GM12872 (cell line): ENCODE measurements at regions not wholly inside any gene's neighbourhood (a gene's known extent, or its start where the extent isn't known, plus 50 kb on each side); places are given as distances from the start of the nearest gene placed in this dataset.

Experiments used
- TF ChIP-seq, protein P1 (sequence below): IDR thresholded peaks from 3 replicates; pipeline ENCODE4 v1.5.1; 2011; ENCODE audit warnings: low read depth, mild to moderate bottlenecking, low read length, moderate library complexity; ENCODE audit not compliant: insufficient read depth

DNA sequence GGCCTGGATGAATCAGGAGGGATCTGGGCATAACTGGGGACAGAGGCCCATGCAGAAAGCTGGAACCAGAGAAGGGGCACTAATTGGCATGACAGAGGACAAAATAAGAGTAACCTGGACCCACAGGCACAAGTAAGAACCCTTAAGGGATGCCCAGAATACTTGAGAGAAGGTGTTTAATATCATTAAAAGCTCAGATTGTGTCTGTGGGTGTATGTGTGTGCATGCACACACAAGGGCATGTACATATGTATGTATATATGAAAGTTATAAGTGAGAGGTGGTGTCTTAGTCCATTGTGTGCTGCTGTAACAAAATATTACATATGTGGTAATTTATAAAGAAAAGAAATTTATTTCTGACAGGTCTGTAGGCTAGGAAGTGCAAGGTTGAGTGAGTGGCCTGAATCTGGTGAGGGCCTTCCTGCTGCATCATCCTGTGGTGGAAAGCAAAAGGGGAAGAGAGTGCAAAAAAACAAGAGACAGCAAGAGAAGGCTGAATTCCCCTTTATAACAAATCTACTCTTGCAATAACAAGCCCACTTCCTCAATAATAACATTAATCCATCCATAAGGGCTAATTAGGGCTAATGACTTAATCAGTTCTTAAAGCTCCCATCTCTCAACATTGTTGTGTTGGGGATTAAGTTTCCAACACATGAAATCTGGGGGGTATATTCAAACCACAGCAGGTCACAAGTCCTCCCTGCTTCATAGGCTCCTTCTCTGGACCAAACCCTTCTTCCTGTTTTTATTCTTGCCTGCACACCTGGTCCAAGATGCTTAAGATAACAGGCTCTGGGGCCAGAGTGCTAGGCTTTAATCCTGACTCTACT lies 68.3 kb upstream of the POU2AF2 start:
- TF ChIP-seq, protein P1, sequence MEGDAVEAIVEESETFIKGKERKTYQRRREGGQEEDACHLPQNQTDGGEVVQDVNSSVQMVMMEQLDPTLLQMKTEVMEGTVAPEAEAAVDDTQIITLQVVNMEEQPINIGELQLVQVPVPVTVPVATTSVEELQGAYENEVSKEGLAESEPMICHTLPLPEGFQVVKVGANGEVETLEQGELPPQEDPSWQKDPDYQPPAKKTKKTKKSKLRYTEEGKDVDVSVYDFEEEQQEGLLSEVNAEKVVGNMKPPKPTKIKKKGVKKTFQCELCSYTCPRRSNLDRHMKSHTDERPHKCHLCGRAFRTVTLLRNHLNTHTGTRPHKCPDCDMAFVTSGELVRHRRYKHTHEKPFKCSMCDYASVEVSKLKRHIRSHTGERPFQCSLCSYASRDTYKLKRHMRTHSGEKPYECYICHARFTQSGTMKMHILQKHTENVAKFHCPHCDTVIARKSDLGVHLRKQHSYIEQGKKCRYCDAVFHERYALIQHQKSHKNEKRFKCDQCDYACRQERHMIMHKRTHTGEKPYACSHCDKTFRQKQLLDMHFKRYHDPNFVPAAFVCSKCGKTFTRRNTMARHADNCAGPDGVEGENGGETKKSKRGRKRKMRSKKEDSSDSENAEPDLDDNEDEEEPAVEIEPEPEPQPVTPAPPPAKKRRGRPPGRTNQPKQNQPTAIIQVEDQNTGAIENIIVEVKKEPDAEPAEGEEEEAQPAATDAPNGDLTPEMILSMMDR: no peak

DNA sequence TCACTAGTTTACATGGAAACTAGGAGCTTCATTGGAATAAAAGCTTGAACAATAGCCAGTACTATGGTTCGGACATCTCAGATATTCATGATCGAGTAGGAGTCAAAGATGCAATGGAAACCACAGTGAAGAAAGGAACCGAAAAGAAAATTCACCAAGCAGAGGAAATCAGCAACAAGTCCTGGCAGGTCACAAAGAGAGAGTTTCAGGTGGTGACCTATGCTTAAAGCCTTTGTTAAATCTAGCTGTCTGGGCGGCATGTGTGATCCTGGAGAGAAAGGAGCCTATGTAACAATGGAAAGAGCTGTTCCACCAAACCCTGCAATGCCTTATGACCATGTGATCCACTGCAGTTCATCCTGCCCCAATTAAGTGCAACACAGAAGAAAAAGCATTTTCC lies 68.9 kb upstream of the POU2AF2 start:
- TF ChIP-seq, protein P1: no peak

DNA sequence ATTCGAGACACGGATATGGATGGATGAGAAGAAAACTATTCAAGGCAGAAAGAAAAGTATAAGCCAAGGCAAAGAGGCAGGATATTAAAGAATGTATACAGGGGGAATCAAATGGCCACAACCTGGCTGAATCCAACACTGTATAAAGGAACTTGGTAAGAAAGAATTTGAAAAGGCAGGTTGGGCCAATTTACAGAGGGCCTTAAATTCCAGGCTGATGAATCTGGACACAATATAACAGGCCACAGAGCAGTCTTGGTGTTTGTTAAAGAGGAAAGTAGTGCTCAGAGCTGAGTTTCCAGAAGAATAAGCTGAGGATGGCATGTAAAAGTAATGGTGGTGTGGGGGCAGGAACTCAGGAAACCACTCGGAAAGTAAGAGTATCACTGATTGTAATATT lies 72.3 kb upstream of the POU2AF2 start:
- TF ChIP-seq, protein P1: no peak

DNA sequence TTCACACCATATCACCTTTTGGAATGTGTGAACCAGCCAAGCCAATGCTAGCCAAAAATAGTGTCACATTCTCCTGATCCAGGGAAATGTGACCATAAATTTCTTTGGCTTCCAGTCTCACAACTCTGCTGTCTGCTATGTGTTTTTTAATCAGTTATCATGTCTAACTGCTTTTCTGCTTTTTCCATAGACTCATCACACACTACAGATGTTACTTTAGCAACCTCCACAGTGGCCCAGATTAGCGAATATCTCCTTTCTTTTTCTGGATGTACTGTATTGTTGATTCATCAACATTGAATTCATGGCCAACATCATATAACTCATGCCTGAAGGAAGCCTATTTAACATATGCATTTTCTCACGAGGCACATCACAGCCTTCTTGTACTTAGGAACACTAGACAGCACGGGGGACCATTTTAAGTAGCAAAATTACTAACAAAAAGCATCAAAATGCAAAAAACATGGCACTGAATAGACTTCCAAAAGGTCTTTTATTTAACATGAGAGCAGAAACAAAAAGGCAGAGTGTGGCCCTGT lies 73.1 kb upstream of the POU2AF2 start:
- TF ChIP-seq, protein P1: no peak

DNA sequence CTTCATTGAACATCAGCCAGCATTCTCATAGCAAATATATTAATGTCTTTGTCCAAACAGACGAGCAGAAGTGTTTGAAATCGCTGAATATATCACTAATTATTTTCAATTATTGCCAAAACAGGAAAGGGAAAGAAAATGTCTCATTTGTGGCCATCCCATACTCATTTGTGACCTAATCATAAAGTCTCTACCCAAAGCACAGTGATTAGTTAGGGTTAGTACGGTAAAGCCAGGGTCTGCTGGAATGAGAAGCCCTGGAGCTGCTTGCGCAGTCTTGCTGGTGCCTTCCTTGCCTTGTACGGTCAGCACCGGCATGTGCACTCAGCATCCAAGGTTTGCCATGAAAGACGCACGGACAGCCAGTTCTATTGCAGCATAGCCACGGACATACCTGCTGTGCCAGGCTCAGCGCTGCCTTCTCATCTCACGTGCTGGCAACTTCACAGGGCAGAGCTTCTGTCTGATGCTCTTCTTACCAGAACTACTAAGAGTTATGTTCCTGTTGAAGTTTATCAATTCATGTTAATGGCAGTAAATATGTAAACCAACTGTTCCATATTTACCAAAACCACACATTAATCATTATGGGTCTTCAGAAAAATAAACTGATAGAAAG lies 74.7 kb upstream of the POU2AF2 start:
- TF ChIP-seq, protein P1: no peak

DNA sequence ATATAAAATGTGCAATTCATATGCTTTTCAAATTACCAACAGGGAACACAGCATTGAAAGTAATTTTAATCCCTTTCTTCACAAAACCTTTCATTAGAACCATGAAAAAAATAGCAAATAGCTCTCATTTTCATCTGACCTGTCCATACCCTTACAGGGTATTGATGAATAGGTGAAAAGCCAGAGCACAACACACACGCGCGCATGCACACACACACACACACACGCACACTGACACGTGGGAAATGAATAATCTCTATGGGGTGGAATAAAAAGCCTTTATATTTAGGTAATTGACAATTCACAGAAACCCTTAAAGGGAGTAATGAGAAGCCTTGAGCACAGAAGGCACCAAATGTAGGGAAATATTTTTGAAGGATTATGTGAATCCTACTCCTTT lies 76.2 kb upstream of the POU2AF2 start:
- TF ChIP-seq, protein P1: no peak

DNA sequence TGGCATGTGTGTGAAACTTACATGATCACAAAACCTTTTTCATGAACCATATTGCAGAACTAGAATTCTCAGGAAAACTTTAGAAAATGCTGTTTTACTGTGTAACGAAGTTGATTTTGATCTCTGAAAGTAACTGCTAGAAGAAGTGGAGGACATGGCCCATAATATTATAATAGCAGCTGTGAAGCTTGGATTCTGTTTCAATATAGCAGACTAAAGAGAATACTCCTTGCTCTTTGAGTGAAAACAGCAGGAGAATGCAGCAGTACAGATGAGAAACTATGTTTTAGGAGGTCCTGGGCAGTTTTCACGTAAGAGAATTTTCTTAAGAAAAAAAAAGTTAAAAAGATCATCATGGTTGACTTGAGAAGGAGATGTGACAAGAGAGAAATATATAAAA lies 76.7 kb upstream of the POU2AF2 start:
- TF ChIP-seq, protein P1: no peak
